Ovary (tissue), 7 donors: ENCODE measurements at regions not wholly inside any gene's neighbourhood (a gene's known extent, or its start where the extent isn't known, plus 50 kb on each side); places are given as distances from the start of the nearest gene placed in this dataset.

Experiments used
- DNase-seq, 5 donors: peaks; one replicate each; pipeline ENCODE4 v3.0.0-alpha.2; 2019 to 2020
- H3K27ac ChIP-seq, 2 donors: fragments of 200-600 bp; one replicate each; pipeline versions ENCODE4 v1.5.1 to v1.8.0; 2019 to 2022
- H3K27me3 ChIP-seq: fragments of 200-600 bp; one replicate; pipeline ENCODE4 v1.8.0; 2022
- H3K36me3 ChIP-seq: fragments of 200-600 bp; sonication (generic); one replicate; pipeline ENCODE4 v1.5.1; 2019
- H3K4me1 ChIP-seq: one replicate; pipeline ENCODE4 v1.8.1; 2013; ENCODE audit warnings: mild to moderate bottlenecking, moderate library complexity; ENCODE audit not compliant: insufficient read depth
- H3K4me3 ChIP-seq: fragments of 200-600 bp; sonication (generic); one replicate; pipeline ENCODE4 v1.5.1; 2017
- H3K9me3 ChIP-seq, 2 donors: fragments of 200-600 bp in 1 of 2; sonication (generic) in 1 of 2; one replicate each; pipeline versions ENCODE4 v1.5.1 to v1.8.1; 2013 to 2019; ENCODE audit warnings: mild to moderate bottlenecking in 1 of 2, moderate library complexity in 1 of 2
- CTCF ChIP-seq, 3 donors: fragments of 450-650 bp in 2 of 3; fragments of 200-600 bp in 1 of 3; IDR thresholded peaks; one replicate each; pipeline versions ENCODE4 v1.5.1 to v1.8.0; 2016 to 2022; ENCODE audit warnings: antibody characterized with exemption in 3 of 3, mild to moderate bottlenecking in 1 of 3
- EP300 ChIP-seq: sonication (generic); formaldehyde crosslinking; IDR thresholded peaks from one replicate; pipeline ENCODE4 v1.6.1; 2017; ENCODE audit warnings: antibody characterized with exemption
- POLR2A ChIP-seq: fragments of 450-650 bp; IDR thresholded peaks from one replicate; pipeline ENCODE4 v1.6.1; 2017; ENCODE audit warnings: antibody characterized with exemption, mild to moderate bottlenecking, moderate library complexity
- WGBS, 3 donors: extraction: QIAGEN DNeasy Blood & Tissue Kit in 1 of 3; methylation state at CpG; one replicate each; pipeline versions ENCODE4 v1.1.5 to v1.1.7; 2013 to 2017; 5-methylcytosine and 5-hydroxymethylcytosine counted together
- intact Hi-C, 4 donors: fragments of 100-400 bp; cut with DNase I; formaldehyde crosslinking; loops; one replicate each; pipeline versions ENCODE4 v1.11.0 to v1.15.1; 2022 to 2023
- donor health status: DM: no; HTN: no; CAD: no; lungs with moderate emphysema.
- donor health status: DM: no; HTN: no; CAD: no.
- donor health status: Bipolar disorder and iron deficiency.
- donor health status: DM: no; HTN: no; CAD: no.
- donor health status: DM: yes; HTN: yes; CAD: no.

- no peak for TF ChIP-seq EP300
- no peak for TF ChIP-seq CTCF (IDR thresholded peaks at IDR 0.05)
- TF ChIP-seq POLR2A = no peak
- no peak overlapping the region for H3K27ac ChIP-seq
- H3K36me3 ChIP-seq = no peaks in the 10 kb centered on the region
- H3K4me1 ChIP-seq = no peaks in the 10 kb centered on the region
- H3K27me3 ChIP-seq = no peaks in the 10 kb centered on the region
- H3K9me3 ChIP-seq = no peaks in the 10 kb centered on the region
- intact Hi-C loops = no loop called here
- no peak overlapping the region for H3K4me3 ChIP-seq
- no peak for DNase-seq
- WGBS, 3 donors = 62 to 66% (median 63%) methylated on average over 5 of the region's 5 CpGs
Measured at GRCh38 chr12:130016194-130016593, 112.4 kb upstream of the TMEM132D start.

- Histone ChIP-seq H3K36me3 (no peaks in the 10 kb centered on the region), H3K27ac (no peak overlapping the region), H3K9me3 (no peaks in the 10 kb centered on the region), H3K4me3 (no peak overlapping the region), H3K27me3 (no peaks in the 10 kb centered on the region), H3K4me1 (no peaks in the 10 kb centered on the region)
- no peak for DNase-seq
- TF ChIP-seq EP300 = no peak
- TF ChIP-seq POLR2A = no peak
- no peak for TF ChIP-seq CTCF (IDR thresholded peaks at IDR 0.05)
- 81 to 90% (median 87%) methylated on average over 17 of the region's 17 CpGs for WGBS, 3 donors
- intact Hi-C loops = no loop called here
Measured at GRCh38 chr12:130016986-130017385, 113.2 kb upstream of the TMEM132D start.

- no peaks in the 10 kb centered on the region for H3K36me3 ChIP-seq
- intact Hi-C loops = no loop called here
- H3K27me3 ChIP-seq = no peaks in the 10 kb centered on the region
- H3K27ac ChIP-seq = no peak overlapping the region
- H3K4me3 ChIP-seq = no peak overlapping the region
- DNase-seq = peak in 1 of 5 donors; percentile 41
- TF ChIP-seq EP300 (no peak), POLR2A (no peak), CTCF (IDR thresholded peaks at IDR 0.05) (no peak)
- H3K9me3 ChIP-seq = no peaks in the 10 kb centered on the region
- H3K4me1 ChIP-seq = no peaks in the 10 kb centered on the region
- WGBS, 3 donors = 23 to 49% (median 24%) methylated on average over 34 of the region's 34 CpGs
Measured at GRCh38 chr12:130017591-130018449, 114.0 kb upstream of the TMEM132D start.

- TF ChIP-seq EP300 (no peak), CTCF (IDR thresholded peaks at IDR 0.05) (no peak), POLR2A (no peak)
- H3K4me1 ChIP-seq = no peaks in the 10 kb centered on the region
- 86 to 88% (median 86%) methylated on average over 11 of the region's 11 CpGs for WGBS, 3 donors
- intact Hi-C loops = no loop called here
- H3K27ac ChIP-seq = no peak overlapping the region
- no peak overlapping the region for H3K4me3 ChIP-seq
- no peaks in the 10 kb centered on the region for H3K9me3 ChIP-seq
- no peaks in the 10 kb centered on the region for H3K36me3 ChIP-seq
- DNase-seq = no peak
- H3K27me3 ChIP-seq = no peaks in the 10 kb centered on the region
Measured at GRCh38 chr12:130018614-130019013, 114.8 kb upstream of the TMEM132D start.
